Mammary epithelial cell (primary cell): ENCODE measurements at regions not wholly inside any gene's neighbourhood (a gene's known extent, or its start where the extent isn't known, plus 50 kb on each side); places are given as distances from the start of the nearest gene placed in this dataset.

Source experiments
- CTCF ChIP-seq, 2 donors: IDR thresholded peaks in 1 of 2; conservative IDR thresholded peaks in 1 of 2; 2 replicates each; pipeline ENCODE4 v1.5.1; 2011 to 2012; ENCODE audit warnings: inconsistent platforms in 2 of 2, low read length in 2 of 2, mild to moderate bottlenecking in 2 of 2, control low read depth in 1 of 2, low read depth in 1 of 2; ENCODE audit not compliant: insufficient read depth in 1 of 2; ENCODE audit errors: extremely low read depth in 1 of 2
- EZH2 ChIP-seq: IDR thresholded peaks from 2 replicates; pipeline ENCODE4 v1.6.1; 2012; ENCODE audit warnings: low read length, inconsistent platforms, borderline replicate concordance

- no peak for TF ChIP-seq CTCF (conservative IDR thresholded peaks at IDR 0.05 in 1 of 2, IDR thresholded peaks at IDR 0.05 in 1 of 2; ENCODE audit: extremely low read depth in 1 of 2, insufficient read depth in 1 of 2, low read depth in 1 of 2, low read length in 2 of 2)
- TF ChIP-seq EZH2, result no peak
These were observed 119.5 kb upstream of the CYRIA start for GRCh38 chr2:16785149-16785548.
